SK-N-SH (cell line): ENCODE measurements at regions not wholly inside any gene's neighbourhood (a gene's known extent, or its start where the extent isn't known, plus 50 kb on each side); places are given as distances from the start of the nearest gene placed in this dataset.

ENCODE experiments used
- CTCF ChIA-PET: fragments of 300-600, 350-600 bp; formaldehyde crosslinking; extraction: SDS; loops from one replicate; lab custom pipeline; 2021; lab: Yijun Ruan, JAX
- POLR2A ChIA-PET: fragments of 350-600 bp; sonication (Branson Sonifier 250); formaldehyde crosslinking; extraction: SDS; loops from one replicate; lab custom pipeline; 2020; ENCODE audit warnings: antibody characterized with exemption, inconsistent platforms; lab: Yijun Ruan, JAX
- DNase-seq: peaks from one replicate; pipeline ENCODE4 v3.0.0; 2012
- H2AFZ ChIP-seq: fragments of 200-600 bp; sonication (generic); 2 replicates; pipeline ENCODE4 v1.8.1; 2016; ENCODE audit warnings: antibody characterized with exemption, mild to moderate bottlenecking, low read depth
- H3F3A ChIP-seq: fragments of 200-600 bp; sonication (generic); replicated peaks from 2 replicates; pipeline ENCODE3; 2016; ENCODE audit warnings: antibody characterized with exemption, mild to moderate bottlenecking; ENCODE audit not compliant: insufficient read depth
- H3K27ac ChIP-seq, 2 experiments: fragments of 200-500 bp in 1 of 2; fragments of 200-600 bp in 1 of 2; sonication (Bioruptor generic) in 1 of 2; sonication (generic), shearing (Covaris generic) in 1 of 2; 2 replicates each; pipeline versions ENCODE4 v1.5.1 to v1.6.1; 2014 to 2016; ENCODE audit warnings: low read depth in 2 of 2, inconsistent platforms in 1 of 2, low read length in 1 of 2, mild to moderate bottlenecking in 1 of 2, mixed read lengths in 1 of 2
- H3K27me3 ChIP-seq: fragments of 200-600 bp; sonication (generic), shearing (Covaris generic); 2 replicates; pipeline ENCODE4 v1.6.1; 2016; ENCODE audit warnings: mixed run types; ENCODE audit not compliant: insufficient read depth
- H3K36me3 ChIP-seq, 2 experiments: fragments of 200-500 bp in 1 of 2; fragments of 200-600 bp in 1 of 2; sonication (Bioruptor generic) in 1 of 2; sonication (generic) in 1 of 2; replicated peaks in 1 of 2; 2 replicates each; pipeline versions ENCODE3 to v1.5.1; 2014 to 2016; ENCODE audit warnings: low read length in 1 of 2, mild to moderate bottlenecking in 1 of 2; ENCODE audit not compliant: insufficient read depth in 2 of 2, control insufficient read depth in 1 of 2
- H3K4me1 ChIP-seq, 2 experiments: fragments of 200-500 bp in 1 of 2; fragments of 200-600 bp in 1 of 2; sonication (Bioruptor generic) in 1 of 2; sonication (generic), shearing (Covaris generic) in 1 of 2; 2 replicates each; pipeline versions ENCODE4 v1.5.1 to v1.6.1; 2014 to 2016; ENCODE audit warnings: low read depth in 1 of 2, low read length in 1 of 2, mixed run types in 1 of 2; ENCODE audit not compliant: insufficient read depth in 2 of 2, control insufficient read depth in 1 of 2
- H3K4me2 ChIP-seq: fragments of 200-600 bp; sonication (generic), shearing (Covaris generic); 2 replicates; pipeline ENCODE4 v1.6.1; 2017; ENCODE audit warnings: mixed run types
- H3K4me3 ChIP-seq, 2 experiments: fragments of 200-500 bp in 1 of 2; fragments of 200-600 bp in 1 of 2; sonication (Bioruptor generic) in 1 of 2; sonication (generic), shearing (Covaris generic) in 1 of 2; 2 replicates each; pipeline versions ENCODE4 v1.5.1 to v1.8.1; 2014 to 2016; ENCODE audit warnings: low read depth in 2 of 2, inconsistent platforms in 1 of 2, low read length in 1 of 2, mild to moderate bottlenecking in 1 of 2, mixed read lengths in 1 of 2, moderate library complexity in 1 of 2
- H3K79me2 ChIP-seq: fragments of 200-600 bp; sonication (generic); 2 replicates; pipeline ENCODE4 v1.8.1; 2017; ENCODE audit warnings: mild to moderate bottlenecking; ENCODE audit not compliant: insufficient read depth
- H3K9ac ChIP-seq: fragments of 200-600 bp; sonication (generic); 2 replicates; pipeline ENCODE4 v1.6.1; 2017; ENCODE audit warnings: mixed run types
- H3K9me2 ChIP-seq: fragments of 200-600 bp; sonication (generic); 2 replicates; pipeline ENCODE4 v1.6.1; 2017; ENCODE audit warnings: mixed run types
- H3K9me3 ChIP-seq: fragments of 200-600 bp; sonication (generic); 2 replicates; pipeline ENCODE4 v1.6.1; 2017; ENCODE audit warnings: mixed run types, mild to moderate bottlenecking, moderate library complexity
- H4K20me1 ChIP-seq: fragments of 200-600 bp; sonication (generic); 2 replicates; pipeline ENCODE4 v1.6.1; 2017; ENCODE audit warnings: mild to moderate bottlenecking, mixed run types; ENCODE audit not compliant: insufficient read depth
- ELF1 ChIP-seq: IDR thresholded peaks from 2 replicates; pipeline ENCODE4 v1.4.0; 2012
- EP300 ChIP-seq, 2 experiments: IDR thresholded peaks; 2 replicates each; pipeline versions ENCODE4 v1.4.0 to v1.6.1; 2012; ENCODE audit warnings: borderline replicate concordance in 1 of 2, low read depth in 1 of 2, low read length in 1 of 2
- FOSL2 ChIP-seq: IDR thresholded peaks from 2 replicates; pipeline ENCODE4 v1.4.0; 2012; ENCODE audit warnings: low read depth, mild to moderate bottlenecking, moderate library complexity, borderline replicate concordance
- FOXJ3 ChIP-seq: sonication (generic); formaldehyde crosslinking; IDR thresholded peaks from 2 replicates; pipeline ENCODE4 v1.5.1; 2020; ENCODE audit warnings: mild to moderate bottlenecking, missing genetic modification reagents
- GATA2 ChIP-seq: sonication (generic); formaldehyde crosslinking; IDR thresholded peaks from 2 replicates; pipeline ENCODE4 v1.5.0; 2020; ENCODE audit warnings: mild to moderate bottlenecking, missing genetic modification reagents
- MAX ChIP-seq: IDR thresholded peaks from 2 replicates; pipeline ENCODE4 v1.4.0; 2012; ENCODE audit warnings: low read depth
- MEF2A ChIP-seq: IDR thresholded peaks from 2 replicates; pipeline ENCODE4 v1.4.0; 2012; ENCODE audit warnings: low read depth, borderline replicate concordance
- PBX3 ChIP-seq: IDR thresholded peaks from 2 replicates; pipeline ENCODE4; 2012
- RCOR1 ChIP-seq: fragments of 150-350 bp; IDR thresholded peaks from 2 replicates; pipeline ENCODE4 v1.6.1; 2017; ENCODE audit warnings: antibody characterized with exemption, low read length
- RFX5 ChIP-seq: IDR thresholded peaks from 2 replicates; pipeline ENCODE4 v1.6.1; 2012; ENCODE audit warnings: mild to moderate bottlenecking, improper control_type of control experiment, low read length
- SIN3A ChIP-seq: IDR thresholded peaks from 2 replicates; pipeline ENCODE4 v1.6.1; 2012; ENCODE audit warnings: low read depth, mild to moderate bottlenecking, low read length, moderate library complexity, borderline replicate concordance
- TAF1 ChIP-seq: IDR thresholded peaks from 2 replicates; pipeline ENCODE4 v1.6.1; 2012; ENCODE audit warnings: low read depth, mild to moderate bottlenecking, low read length, moderate library complexity, borderline replicate concordance
- USF1 ChIP-seq: IDR thresholded peaks from 2 replicates; pipeline ENCODE4 v1.4.0; 2012; ENCODE audit warnings: low read depth, borderline replicate concordance
- USF2 ChIP-seq: fragments of 150-350 bp; IDR thresholded peaks from 2 replicates; pipeline ENCODE4 v1.6.1; 2017; ENCODE audit warnings: antibody characterized with exemption, low read length, low read depth, borderline replicate concordance
- ZBTB33 ChIP-seq: IDR thresholded peaks from 2 replicates; pipeline ENCODE4 v1.4.0; 2012; ENCODE audit warnings: low read depth, borderline replicate concordance
- WGBS: methylation state at CpG from one replicate; pipeline ENCODE4 v1.1.6; 2017; ENCODE audit warnings: low lambda C conversion rate; 5-methylcytosine and 5-hydroxymethylcytosine counted together

GRCh38 chr17:77549726-77550366, 408.7 kb upstream of the TNRC6C start:
- H3F3A ChIP-seq = no peaks in the 10 kb centered on the region
- CTCF ChIA-PET = no interaction called here
- DNase-seq = no peak

More at GRCh38 chr17:77549726-77550366, 408.7 kb upstream of the TNRC6C start:
- Histone ChIP-seq H3K9me2 (no peaks in the 10 kb centered on the region), H4K20me1 (no peaks in the 10 kb centered on the region), H2AFZ (no peak overlapping the region), H3K4me1 (peaks cover 0 to under 1% of the 10 kb centered on the region in 2 experiments; a peak in 1 of 4 replicates), H3K9ac (no peak overlapping the region), H3K9me3 (no peaks in the 10 kb centered on the region), H3K79me2 (no peaks in the 10 kb centered on the region), H3K4me2 (no peak overlapping the region), H3K36me3 (no peaks in the 10 kb centered on the region), H3K27ac (no peak overlapping the region), H3K27me3 (peaks cover 27% of the 10 kb centered on the region), H3K4me3 (no peak overlapping the region)
- TF ChIP-seq ELF1 = no peak
- TF ChIP-seq FOXJ3 = no peak
- TF ChIP-seq RFX5 = no peak
- TF ChIP-seq ZBTB33 = no peak
- no peak for TF ChIP-seq USF1
- no peak for TF ChIP-seq FOSL2
- TF ChIP-seq EP300 (IDR thresholded peaks at IDR 0.05; ENCODE audit: borderline replicate concordance in 1 of 2, low read depth in 1 of 2, low read length in 1 of 2) = no peak
- TF ChIP-seq RCOR1 = no peak
- no peak for TF ChIP-seq PBX3
- no peak for TF ChIP-seq SIN3A
- no peak for TF ChIP-seq GATA2 (CRISPR knock-in tag)
- no peak for TF ChIP-seq MEF2A
- no peak for TF ChIP-seq USF2
- TF ChIP-seq MAX = no peak
- no peak for TF ChIP-seq TAF1
- WGBS = 56% methylated on average over 10 of the region's 10 CpGs
- POLR2A ChIA-PET = no interaction called here
